ENCODE measurements at regions not wholly inside any gene's neighbourhood (a gene's known extent, or its start where the extent isn't known, plus 50 kb on each side); places are given as distances from the start of the nearest gene placed in this dataset.

DNA sequence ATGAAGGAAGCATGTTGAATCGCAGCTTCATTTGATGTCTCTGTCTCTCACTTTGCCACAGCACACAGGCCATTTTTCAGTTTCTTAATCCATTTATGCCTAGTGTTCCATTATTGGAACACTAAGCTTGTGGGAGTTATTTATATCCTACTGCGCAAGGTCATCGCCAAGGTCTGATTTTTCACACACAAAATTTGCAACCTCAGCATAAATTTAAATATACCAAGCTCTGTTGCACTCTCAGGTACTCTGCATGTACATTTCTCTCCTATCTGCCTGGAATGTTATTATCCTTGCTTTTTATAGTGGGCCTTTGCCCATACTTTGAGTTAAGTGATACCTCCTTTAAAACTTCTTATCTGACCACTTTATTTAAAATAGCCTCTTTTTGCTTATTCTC, 519.2 kb upstream of the TOM1L1 start:
- 92% methylated on average over 3 of the region's 3 CpGs for WGBS
- Histone ChIP-seq H3K4me3 (ENCODE audit: insufficient read depth in 1 of 2, low read depth in 1 of 2, low read length in 2 of 2) (no peak overlapping the region), H2BK5ac (ENCODE audit: low read depth, low read length, poor library complexity, severe bottlenecking) (no peak overlapping the region), H3K79me1 (replicated peaks; ENCODE audit: low read length, poor library complexity, severe bottlenecking) (no peaks in the 10 kb centered on the region), H3K4ac (ENCODE audit: low read depth in 1 of 2, low read length in 2 of 2) (no peak overlapping the region), H3K4me1 (ENCODE audit: control insufficient read depth, insufficient read depth, low read depth, low read length) (no peaks in the 10 kb centered on the region), H3K9me3 (ENCODE audit: control insufficient read depth, low read length) (peaks cover 8% of the 10 kb centered on the region), H2BK15ac (ENCODE audit: low read depth, poor library complexity, severe bottlenecking) (no peak overlapping the region), H4K91ac (ENCODE audit: low read length) (no peak overlapping the region), H3K23ac (ENCODE audit: low read length in 2 of 2) (no peak overlapping the region), H3K9ac (ENCODE audit: low read length) (no peak overlapping the region), H3K27ac (ENCODE audit: low read length, poor library complexity, severe bottlenecking) (no peak overlapping the region), H3K27me3 (ENCODE audit: control insufficient read depth in 1 of 2, insufficient read depth in 1 of 2, low read length in 2 of 2) (no peaks in the 10 kb centered on the region), H2BK120ac (ENCODE audit: low read depth, low read length) (no peak overlapping the region), H2BK12ac (ENCODE audit: low read length in 2 of 2) (no peak overlapping the region), H2AK5ac (ENCODE audit: low read length, severe bottlenecking) (no peak overlapping the region), H3K4me2 (ENCODE audit: low read length, poor library complexity, severe bottlenecking) (no peak overlapping the region), H3K36me3 (ENCODE audit: control insufficient read depth in 1 of 2, insufficient read depth in 2 of 2, low read depth in 1 of 2, low read length in 2 of 2) (no peaks in the 10 kb centered on the region), H3K14ac (ENCODE audit: low read length in 2 of 2) (no peak overlapping the region), H2AFZ (ENCODE audit: low read depth, low read length) (no peak overlapping the region), H3K18ac (ENCODE audit: low read depth in 1 of 2, low read length in 2 of 2) (no peak overlapping the region), H4K8ac (ENCODE audit: low read length) (no peak overlapping the region)
- no peak for DNase-seq

GRCh38 chr17:54404259-54404658, 496.4 kb upstream of the TOM1L1 start:
- no peak overlapping the region for H4K8ac ChIP-seq (ENCODE audit: low read length)
- no peak overlapping the region for H3K9ac ChIP-seq (ENCODE audit: low read length)
- H4K91ac ChIP-seq (ENCODE audit: low read length): no peak overlapping the region
- H3K36me3 ChIP-seq (ENCODE audit: control insufficient read depth in 1 of 2, insufficient read depth in 2 of 2, low read depth in 1 of 2, low read length in 2 of 2): no peaks in the 10 kb centered on the region
- no peak overlapping the region for H2AFZ ChIP-seq (ENCODE audit: low read depth, low read length)
- H2BK5ac ChIP-seq (ENCODE audit: low read depth, low read length, poor library complexity, severe bottlenecking): no peak overlapping the region
- H3K27me3 ChIP-seq (ENCODE audit: control insufficient read depth in 1 of 2, insufficient read depth in 1 of 2, low read length in 2 of 2): no peaks in the 10 kb centered on the region
- no peak overlapping the region for H3K18ac ChIP-seq (ENCODE audit: low read depth in 1 of 2, low read length in 2 of 2)
- H3K14ac ChIP-seq (ENCODE audit: low read length in 2 of 2): no peak overlapping the region
- peaks cover 23% of the 10 kb centered on the region for H3K9me3 ChIP-seq (ENCODE audit: control insufficient read depth, low read length)
- H3K4me3 ChIP-seq (ENCODE audit: insufficient read depth in 1 of 2, low read depth in 1 of 2, low read length in 2 of 2): no peak overlapping the region
- H3K27ac ChIP-seq (ENCODE audit: low read length, poor library complexity, severe bottlenecking): no peak overlapping the region
- no peaks in the 10 kb centered on the region for H3K79me1 ChIP-seq (replicated peaks; ENCODE audit: low read length, poor library complexity, severe bottlenecking)
- no peaks in the 10 kb centered on the region for H3K4me1 ChIP-seq (ENCODE audit: control insufficient read depth, insufficient read depth, low read depth, low read length)
- no peak overlapping the region for H2BK120ac ChIP-seq (ENCODE audit: low read depth, low read length)
- no CpG with 5 or more reads among the region's 1 CpG for WGBS
- no peak overlapping the region for H3K4ac ChIP-seq (ENCODE audit: low read depth in 1 of 2, low read length in 2 of 2)
- H2AK5ac ChIP-seq (ENCODE audit: low read length, severe bottlenecking): no peak overlapping the region
- no peak overlapping the region for H2BK12ac ChIP-seq (ENCODE audit: low read length in 2 of 2)
- no peak for DNase-seq
- no peak overlapping the region for H3K4me2 ChIP-seq (ENCODE audit: low read length, poor library complexity, severe bottlenecking)
- no peak overlapping the region for H2BK15ac ChIP-seq (ENCODE audit: low read depth, poor library complexity, severe bottlenecking)
- no peak overlapping the region for H3K23ac ChIP-seq (ENCODE audit: low read length in 2 of 2)

- no peak overlapping the region for H3K23ac ChIP-seq (ENCODE audit: low read length in 2 of 2)
- H4K91ac ChIP-seq (ENCODE audit: low read length): no peak overlapping the region
- H2AFZ ChIP-seq (ENCODE audit: low read depth, low read length): no peak overlapping the region
- no peak overlapping the region for H3K4ac ChIP-seq (ENCODE audit: low read depth in 1 of 2, low read length in 2 of 2)
- H2BK5ac ChIP-seq (ENCODE audit: low read depth, low read length, poor library complexity, severe bottlenecking): no peak overlapping the region
- no peaks in the 10 kb centered on the region for H3K4me1 ChIP-seq (ENCODE audit: control insufficient read depth, insufficient read depth, low read depth, low read length)
- H3K27me3 ChIP-seq (ENCODE audit: control insufficient read depth in 1 of 2, insufficient read depth in 1 of 2, low read length in 2 of 2): no peaks in the 10 kb centered on the region
- no peak overlapping the region for H2BK12ac ChIP-seq (ENCODE audit: low read length in 2 of 2)
- no peak overlapping the region for H3K27ac ChIP-seq (ENCODE audit: low read length, poor library complexity, severe bottlenecking)
- H3K14ac ChIP-seq (ENCODE audit: low read length in 2 of 2): no peak overlapping the region
- H3K36me3 ChIP-seq (ENCODE audit: control insufficient read depth in 1 of 2, insufficient read depth in 2 of 2, low read depth in 1 of 2, low read length in 2 of 2): no peaks in the 10 kb centered on the region
- no peak overlapping the region for H3K4me3 ChIP-seq (ENCODE audit: insufficient read depth in 1 of 2, low read depth in 1 of 2, low read length in 2 of 2)
- no peak overlapping the region for H2BK15ac ChIP-seq (ENCODE audit: low read depth, poor library complexity, severe bottlenecking)
- peaks cover 23% of the 10 kb centered on the region for H3K9me3 ChIP-seq (ENCODE audit: control insufficient read depth, low read length)
- H4K8ac ChIP-seq (ENCODE audit: low read length): no peak overlapping the region
- H3K4me2 ChIP-seq (ENCODE audit: low read length, poor library complexity, severe bottlenecking): no peak overlapping the region
- H2BK120ac ChIP-seq (ENCODE audit: low read depth, low read length): no peak overlapping the region
- H3K18ac ChIP-seq (ENCODE audit: low read depth in 1 of 2, low read length in 2 of 2): no peak overlapping the region
- no peak overlapping the region for H2AK5ac ChIP-seq (ENCODE audit: low read length, severe bottlenecking)
- H3K9ac ChIP-seq (ENCODE audit: low read length): no peak overlapping the region
- no peaks in the 10 kb centered on the region for H3K79me1 ChIP-seq (replicated peaks; ENCODE audit: low read length, poor library complexity, severe bottlenecking)
- no peak for DNase-seq
- no CpG with 5 or more reads among the region's 2 CpGs for WGBS
Measured at GRCh38 chr17:54405826-54406225, 494.8 kb upstream of the TOM1L1 start.

DNA sequence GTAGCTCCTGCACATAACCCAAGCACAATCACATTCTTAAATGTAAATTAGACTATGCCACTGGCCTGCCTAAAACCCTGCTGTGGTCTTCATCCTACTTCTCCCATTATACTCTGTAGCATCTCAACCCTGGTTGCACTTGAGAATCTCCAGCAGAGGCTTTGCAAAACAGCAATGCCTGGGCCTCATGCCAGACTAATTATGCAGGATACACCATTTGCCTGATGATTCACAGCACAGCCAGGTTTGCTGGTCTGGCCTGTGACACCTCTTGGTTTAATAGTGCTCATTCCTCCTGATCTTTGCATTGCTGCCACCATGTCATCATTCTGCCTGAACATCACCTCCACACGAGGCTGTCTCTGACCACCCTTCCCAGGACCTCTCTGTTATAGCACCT, 491.9 kb upstream of the TOM1L1 start:
- H3K9ac ChIP-seq (ENCODE audit: low read length): no peak overlapping the region
- H2BK5ac ChIP-seq (ENCODE audit: low read depth, low read length, poor library complexity, severe bottlenecking): no peak overlapping the region
- H3K27me3 ChIP-seq (ENCODE audit: control insufficient read depth in 1 of 2, insufficient read depth in 1 of 2, low read length in 2 of 2): no peaks in the 10 kb centered on the region
- no peak overlapping the region for H4K8ac ChIP-seq (ENCODE audit: low read length)
- peaks cover 20% of the 10 kb centered on the region for H3K9me3 ChIP-seq (ENCODE audit: control insufficient read depth, low read length)
- H3K18ac ChIP-seq (ENCODE audit: low read depth in 1 of 2, low read length in 2 of 2): no peak overlapping the region
- no peak overlapping the region for H4K91ac ChIP-seq (ENCODE audit: low read length)
- no peak overlapping the region for H3K23ac ChIP-seq (ENCODE audit: low read length in 2 of 2)
- H2BK120ac ChIP-seq (ENCODE audit: low read depth, low read length): no peak overlapping the region
- no peak overlapping the region for H2BK15ac ChIP-seq (ENCODE audit: low read depth, poor library complexity, severe bottlenecking)
- no peak overlapping the region for H3K4ac ChIP-seq (ENCODE audit: low read depth in 1 of 2, low read length in 2 of 2)
- H3K14ac ChIP-seq (ENCODE audit: low read length in 2 of 2): no peak overlapping the region
- no peak overlapping the region for H2AK5ac ChIP-seq (ENCODE audit: low read length, severe bottlenecking)
- no peak overlapping the region for H2AFZ ChIP-seq (ENCODE audit: low read depth, low read length)
- no peak overlapping the region for H3K4me3 ChIP-seq (ENCODE audit: insufficient read depth in 1 of 2, low read depth in 1 of 2, low read length in 2 of 2)
- H3K36me3 ChIP-seq (ENCODE audit: control insufficient read depth in 1 of 2, insufficient read depth in 2 of 2, low read depth in 1 of 2, low read length in 2 of 2): no peaks in the 10 kb centered on the region
- H3K79me1 ChIP-seq (replicated peaks; ENCODE audit: low read length, poor library complexity, severe bottlenecking): no peaks in the 10 kb centered on the region
- no peak for DNase-seq
- no peak overlapping the region for H2BK12ac ChIP-seq (ENCODE audit: low read length in 2 of 2)
- no peaks in the 10 kb centered on the region for H3K4me1 ChIP-seq (ENCODE audit: control insufficient read depth, insufficient read depth, low read depth, low read length)
- H3K27ac ChIP-seq (ENCODE audit: low read length, poor library complexity, severe bottlenecking): no peak overlapping the region
- WGBS: 13% methylated on average over 1 of the region's 1 CpG
- H3K4me2 ChIP-seq (ENCODE audit: low read length, poor library complexity, severe bottlenecking): no peak overlapping the region
